ENCODE measurements at regions not wholly inside any gene's neighbourhood (a gene's known extent, or its start where the extent isn't known, plus 50 kb on each side); places are given as distances from the start of the nearest gene placed in this dataset.

GRCh38 chr11:62061356-62062222, 62.2 kb upstream of the INCENP start:
- intact Hi-C loops (cut with DNase I; ENCODE audit: low total_unique reads) = no loop called here
- Histone ChIP-seq H3K4me3 (no peak overlapping the region), H3K4me1 (no peaks in the 10 kb centered on the region), H3K27me3 (no peaks in the 10 kb centered on the region), H3K27ac (no peak overlapping the region), H3K36me3 (no peaks in the 10 kb centered on the region), H3K9me3 (no peaks in the 10 kb centered on the region)
- in situ Hi-C loops (cut with MboI; ENCODE audit: low pct_ligation_motif_present in 1 of 4, low pct_unique_long_range_greater_than_20kb in 1 of 4, low sequenced_read_pairs in 3 of 4) = loop anchor here in 1 of 4 donors (25.0 kb wide), 1 partner anchor 174 kb away; the partner anchor contains the start of gene FADS3
- 60 to 71% methylated on average over 5 to 11 of the region's 11 CpGs for WGBS, 2 donors (ENCODE audit: low coverage in 1 of 2)
- DNase-seq = no peak
- TF ChIP-seq POLR2AphosphoS5 (IDR thresholded peaks at IDR 0.05) = no peak
- TF ChIP-seq CTCF (IDR thresholded peaks at IDR 0.05) = peak in 4 of 5 experiments; percentile 28 to 52 (median 38)
- no peak for TF ChIP-seq POLR2A (IDR thresholded peaks at IDR 0.05)
- TF ChIP-seq EP300 (IDR thresholded peaks at IDR 0.05; ENCODE audit: low read depth) = no peak

GRCh38 chr11:62057069-62057468, 66.7 kb upstream of the INCENP start:
- no peak for DNase-seq
- peaks cover 0 to 19% (median 6%) of the 10 kb centered on the region in 4 donors for H3K4me1 ChIP-seq
- H3K9me3 ChIP-seq = no peaks in the 10 kb centered on the region
- no peaks in the 10 kb centered on the region for H3K36me3 ChIP-seq
- in situ Hi-C loops (cut with MboI; ENCODE audit: low pct_ligation_motif_present in 1 of 4, low pct_unique_long_range_greater_than_20kb in 1 of 4, low sequenced_read_pairs in 3 of 4) = loop anchor here in 1 of 4 donors (25.0 kb wide), 1 partner anchor 170 kb away; the partner anchor contains the start of gene FADS3
- no peak for TF ChIP-seq POLR2AphosphoS5 (IDR thresholded peaks at IDR 0.05)
- TF ChIP-seq EP300 (IDR thresholded peaks at IDR 0.05; ENCODE audit: low read depth) = no peak
- no peak for TF ChIP-seq CTCF (IDR thresholded peaks at IDR 0.05)
- no peak for TF ChIP-seq POLR2A (IDR thresholded peaks at IDR 0.05)
- H3K4me3 ChIP-seq = no peak overlapping the region
- no peaks in the 10 kb centered on the region for H3K27me3 ChIP-seq
- WGBS, 2 donors (ENCODE audit: low coverage in 1 of 2) = 72 to 88% methylated on average over 2 of the region's 2 CpGs
- intact Hi-C loops (cut with DNase I; ENCODE audit: low total_unique reads) = no loop called here
- no peak overlapping the region for H3K27ac ChIP-seq

GRCh38 chr11:62055970-62056369, 67.8 kb upstream of the INCENP start:
- peaks cover 0 to 20% (median 6%) of the 10 kb centered on the region in 4 donors for H3K4me1 ChIP-seq
- no peak overlapping the region for H3K4me3 ChIP-seq
- 62 to 75% methylated on average over 2 to 5 of the region's 5 CpGs for WGBS, 2 donors (ENCODE audit: low coverage in 1 of 2)
- H3K9me3 ChIP-seq = no peaks in the 10 kb centered on the region
- in situ Hi-C loops (cut with MboI; ENCODE audit: low pct_ligation_motif_present in 1 of 4, low pct_unique_long_range_greater_than_20kb in 1 of 4, low sequenced_read_pairs in 3 of 4) (loop anchor here in 1 of 4 donors (25.0 kb wide), 1 partner anchor 169 kb away; the partner anchor contains the start of gene FADS3), intact Hi-C loops (cut with DNase I; ENCODE audit: low total_unique reads) (no loop called here)
- DNase-seq = no peak
- H3K27me3 ChIP-seq = no peaks in the 10 kb centered on the region
- H3K27ac ChIP-seq = no peak overlapping the region
- no peak for TF ChIP-seq CTCF (IDR thresholded peaks at IDR 0.05)
- TF ChIP-seq EP300 (IDR thresholded peaks at IDR 0.05; ENCODE audit: low read depth) = no peak
- TF ChIP-seq POLR2AphosphoS5 (IDR thresholded peaks at IDR 0.05) = no peak
- no peak for TF ChIP-seq POLR2A (IDR thresholded peaks at IDR 0.05)
- H3K36me3 ChIP-seq = no peaks in the 10 kb centered on the region

- WGBS, 2 donors (ENCODE audit: low coverage in 1 of 2) = 48 to 60% methylated on average over 5 to 8 of the region's 8 CpGs
- H3K4me3 ChIP-seq = no peak overlapping the region
- H3K27ac ChIP-seq = peak overlapping the region in 2 of 4 donors; percentile 3 to 54
- intact Hi-C loops (cut with DNase I; ENCODE audit: low total_unique reads) = no loop called here
- TF ChIP-seq CTCF (IDR thresholded peaks at IDR 0.05) (peak; percentile 44 to 86 (median 62)), POLR2A (IDR thresholded peaks at IDR 0.05) (no peak), EP300 (IDR thresholded peaks at IDR 0.05; ENCODE audit: low read depth) (no peak), POLR2AphosphoS5 (IDR thresholded peaks at IDR 0.05) (peak in 1 of 3 donors; percentile 48)
- H3K27me3 ChIP-seq = no peaks in the 10 kb centered on the region
- peak; percentile 72 for DNase-seq
- in situ Hi-C loops (cut with MboI; ENCODE audit: low pct_ligation_motif_present in 1 of 4, low pct_unique_long_range_greater_than_20kb in 1 of 4, low sequenced_read_pairs in 3 of 4) = loop anchor here in 1 of 4 donors (25.0 kb wide), 1 partner anchor 167 kb away; the partner anchor contains the start of gene FADS3
- peaks cover 0 to 20% (median 6%) of the 10 kb centered on the region in 4 donors for H3K4me1 ChIP-seq
- no peaks in the 10 kb centered on the region for H3K9me3 ChIP-seq
- no peaks in the 10 kb centered on the region for H3K36me3 ChIP-seq
Measured at GRCh38 chr11:62054484-62055121, 69.2 kb upstream of the INCENP start.
